ENCODE measurements at regions not wholly inside any gene's neighbourhood (a gene's known extent, or its start where the extent isn't known, plus 50 kb on each side); places are given as distances from the start of the nearest gene placed in this dataset.

GRCh38 chr3:157794771-157795170 lies 291.6 kb upstream of the VEPH1 start:
- DNase-seq: no peak

- no peak for DNase-seq
Measured at GRCh38 chr3:157793745-157794144, 290.5 kb upstream of the VEPH1 start.

GRCh38 chr3:157789162-157789561 lies 285.9 kb upstream of the VEPH1 start:
- no peak for DNase-seq

DNA sequence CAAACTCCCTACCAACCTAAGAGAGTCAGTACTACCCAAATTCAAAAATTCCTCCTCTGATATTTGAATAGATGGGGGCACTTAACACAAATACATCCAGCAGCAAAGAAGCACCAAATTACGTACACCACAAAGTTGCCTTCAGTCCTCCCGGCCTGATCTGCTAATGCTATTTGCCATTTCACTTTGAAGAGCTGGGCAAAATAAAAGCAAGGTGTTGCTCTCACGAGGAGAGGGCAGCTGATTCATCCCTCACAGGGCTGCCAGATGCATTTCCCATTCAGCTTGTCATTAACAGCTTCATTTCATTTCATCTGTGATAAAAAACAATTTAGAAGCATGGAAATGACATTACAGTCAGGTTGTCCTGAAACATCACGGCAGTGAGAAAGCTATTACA lies 283.4 kb upstream of the VEPH1 start:
- DNase-seq: no peak

- DNase-seq: no peak
Measured at GRCh38 chr3:157786211-157786610, 283.0 kb upstream of the VEPH1 start.

DNA sequence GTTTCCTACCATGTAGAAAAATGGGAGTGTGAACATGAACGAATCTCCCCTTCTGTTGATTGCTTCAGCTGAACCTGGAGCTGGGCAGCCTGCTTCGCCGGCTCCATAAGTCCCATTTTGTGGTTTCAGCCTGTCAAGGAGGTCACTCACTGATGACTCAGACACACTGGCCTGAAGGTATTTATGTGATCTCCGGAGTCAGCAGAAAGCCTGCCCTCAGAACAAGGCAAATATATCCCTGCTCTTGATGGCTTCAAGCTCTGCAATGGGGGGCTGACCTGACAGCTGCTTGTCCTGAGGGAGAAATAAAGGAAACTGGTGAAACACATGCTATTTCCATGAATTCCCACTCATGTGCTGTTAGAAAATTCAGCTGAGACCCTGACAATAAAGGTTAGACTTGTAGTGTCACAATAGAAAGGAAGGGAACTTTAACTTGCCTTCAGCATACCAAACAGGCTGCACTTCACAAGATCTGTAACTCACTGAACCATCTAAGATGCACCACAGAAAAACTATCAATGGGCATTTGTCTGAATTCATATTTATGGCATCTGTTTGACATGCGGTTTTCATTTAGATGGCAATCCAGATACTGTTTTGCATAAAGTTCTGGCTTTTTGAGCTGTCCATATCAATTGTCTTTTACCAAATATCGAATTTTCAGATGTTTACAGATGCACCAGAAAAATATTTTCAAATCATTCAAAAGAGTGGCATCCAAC lies 282.0 kb upstream of the VEPH1 start:
- no peak for DNase-seq

DNA sequence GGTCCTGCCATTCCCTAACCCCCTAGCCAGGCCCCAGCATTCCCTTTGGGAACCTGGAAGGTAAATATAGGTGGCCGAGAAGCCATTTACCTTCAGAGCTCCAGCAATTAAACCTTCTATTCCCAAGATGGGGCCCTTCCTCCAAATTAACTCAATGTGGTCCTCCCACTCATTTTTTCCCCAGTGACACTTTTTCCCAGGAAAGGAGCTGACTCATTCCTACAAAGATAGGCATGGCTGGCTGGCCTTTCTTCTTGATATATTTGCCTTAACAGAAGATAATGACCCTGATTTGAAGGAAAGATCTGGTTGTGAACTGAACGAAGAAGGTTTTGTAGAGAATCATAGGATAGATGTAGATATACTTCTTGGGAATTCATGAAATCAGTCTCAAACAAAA lies 279.0 kb upstream of the VEPH1 start:
- DNase-seq: no peak

GRCh38 chr3:157776861-157777260 lies 273.6 kb upstream of the VEPH1 start:
- DNase-seq: no peak

DNA sequence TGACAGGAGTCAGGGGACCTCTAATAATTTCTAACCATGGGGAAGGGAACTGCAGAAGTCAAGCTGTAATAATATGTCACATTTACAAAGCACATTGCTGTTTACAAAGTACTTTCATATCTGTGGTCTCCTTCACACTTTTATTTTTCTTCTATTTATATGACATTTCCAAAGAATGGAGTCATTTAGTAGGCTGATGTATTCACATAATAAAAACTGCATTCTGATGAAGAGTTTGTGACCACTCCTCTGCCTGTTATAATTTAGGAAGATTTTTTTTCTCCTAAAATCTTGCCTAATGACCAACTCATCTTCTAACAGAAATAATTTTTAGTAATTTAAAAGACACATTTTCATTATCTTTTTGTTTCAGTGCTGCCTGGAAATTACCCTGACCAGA lies 272.2 kb upstream of the VEPH1 start:
- no peak for DNase-seq

GRCh38 chr3:157769378-157769777 lies 266.2 kb upstream of the VEPH1 start:
- DNase-seq: no peak

DNA sequence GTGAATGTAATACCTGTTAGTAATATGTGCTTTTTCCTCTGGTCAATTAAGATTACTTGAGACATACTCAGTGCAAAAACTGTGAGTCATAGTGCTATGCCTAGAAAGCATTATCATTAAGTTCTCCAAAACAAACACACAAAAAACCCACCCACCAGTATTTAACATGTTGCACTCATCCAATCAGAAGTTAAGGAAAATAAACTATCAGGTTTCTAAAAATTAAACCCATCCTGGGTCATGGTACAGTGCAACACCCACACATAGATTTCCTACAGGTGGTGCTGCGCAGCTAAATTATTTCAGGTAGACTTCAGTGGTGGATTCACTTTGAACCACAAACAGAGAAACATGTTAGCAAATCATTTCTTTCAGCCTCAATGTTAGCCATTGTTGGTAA lies 264.4 kb upstream of the VEPH1 start:
- no peak for DNase-seq

DNA sequence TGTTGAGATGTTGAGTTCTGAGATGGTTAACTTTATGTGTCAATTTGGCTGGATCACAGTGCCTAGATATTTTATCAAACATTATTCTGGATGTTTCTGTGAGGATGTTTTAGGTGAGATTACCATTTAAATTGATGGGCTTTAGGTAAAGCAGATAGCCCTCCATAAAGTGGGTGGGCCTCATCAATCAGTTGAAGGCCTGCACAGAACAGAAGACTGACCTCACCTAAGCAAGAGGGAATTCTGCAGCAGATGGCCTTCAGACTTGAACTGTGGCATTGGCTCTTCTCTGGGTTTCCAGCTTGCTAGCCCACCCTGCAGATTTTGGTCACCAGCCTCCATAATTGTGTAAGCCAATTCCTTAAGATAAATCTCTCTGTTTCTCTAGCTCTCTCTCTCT lies 260.4 kb upstream of the VEPH1 start:
- DNase-seq: no peak

GRCh38 chr3:157759311-157759710 lies 256.1 kb upstream of the VEPH1 start:
- no peak for DNase-seq

- no peak for DNase-seq
Measured at GRCh38 chr3:157755233-157755632, 252.0 kb upstream of the VEPH1 start.

DNA sequence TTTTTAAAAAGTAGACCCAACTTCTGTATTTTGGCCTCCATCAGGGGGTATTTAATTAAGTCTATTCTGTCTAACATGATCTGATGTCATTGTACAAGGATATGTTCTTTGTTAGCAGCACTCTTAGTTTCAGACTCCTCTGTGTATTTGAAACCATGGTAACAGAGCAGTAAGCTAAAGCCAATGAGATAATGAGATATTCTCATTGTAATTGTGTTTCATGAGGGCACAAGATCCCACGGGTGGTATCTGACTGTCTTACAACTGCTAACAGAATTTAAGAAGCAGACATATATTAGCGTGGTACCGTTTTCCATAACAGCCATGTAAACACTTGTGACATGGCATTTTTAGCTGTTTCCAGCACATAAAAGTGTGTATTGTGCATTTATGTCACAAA lies 251.2 kb upstream of the VEPH1 start:
- no peak for DNase-seq

- no peak for DNase-seq
Measured at GRCh38 chr3:157753787-157754136, 250.5 kb upstream of the VEPH1 start.

DNA sequence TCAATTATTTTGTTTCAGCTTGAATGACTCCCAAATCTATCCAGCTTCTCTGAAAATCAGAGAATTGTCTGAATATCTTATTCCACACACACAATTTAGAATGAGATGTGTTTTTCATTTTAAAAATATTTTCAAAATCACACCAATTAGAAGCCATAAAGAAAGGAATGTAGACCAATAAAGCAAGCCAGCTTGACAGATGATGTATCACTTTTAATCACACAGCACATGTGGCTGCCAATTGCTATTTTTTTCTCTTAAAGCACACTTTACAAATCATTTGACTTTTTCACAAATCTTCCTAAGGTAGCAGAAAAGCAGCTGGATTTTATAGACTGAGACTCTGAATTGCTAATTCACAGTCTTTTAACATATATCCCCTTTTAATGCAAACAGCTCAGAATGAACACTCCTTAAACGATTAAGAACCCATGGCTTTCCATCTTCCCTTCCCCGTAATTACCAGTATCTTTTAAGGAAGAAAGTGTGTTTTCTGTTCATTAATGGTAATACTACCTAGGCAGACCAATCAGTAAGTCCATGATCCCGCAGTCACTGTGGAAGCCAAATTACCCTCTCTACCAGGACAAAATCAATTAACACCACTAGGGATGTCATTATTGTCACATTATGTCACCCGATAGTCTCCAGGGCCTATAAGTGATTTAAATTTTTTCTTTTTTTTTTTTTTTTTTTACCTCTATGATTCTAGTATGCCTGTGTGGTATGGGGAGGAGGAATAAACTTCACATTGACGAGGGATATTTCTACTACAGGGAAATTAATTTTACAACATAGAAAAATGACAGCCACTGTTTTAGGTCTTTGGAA lies 250.0 kb upstream of the VEPH1 start:
- no peak for DNase-seq

DNA sequence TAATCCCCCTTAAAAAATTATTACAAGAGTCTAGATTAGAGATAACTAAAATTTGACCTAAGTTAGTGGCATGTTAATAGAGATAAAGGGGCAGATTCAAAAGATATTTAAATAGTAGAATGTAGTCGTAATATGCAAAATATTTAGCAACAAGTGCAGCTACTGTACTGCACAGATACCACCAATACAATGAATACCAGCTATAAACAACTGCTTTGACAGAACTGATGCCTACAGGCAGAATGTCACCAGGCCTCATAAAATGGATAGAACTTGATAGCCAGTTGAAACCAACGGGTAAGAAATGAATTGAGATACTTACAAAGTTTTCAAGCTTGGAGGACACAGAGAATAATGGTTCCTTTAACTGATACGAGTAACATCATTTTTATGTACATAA lies 249.3 kb upstream of the VEPH1 start:
- no peak for DNase-seq

- no peak for DNase-seq
Measured at GRCh38 chr3:157751386-157751785, 248.2 kb upstream of the VEPH1 start.

GRCh38 chr3:157746391-157746790 lies 243.2 kb upstream of the VEPH1 start:
- no peak for DNase-seq

DNA sequence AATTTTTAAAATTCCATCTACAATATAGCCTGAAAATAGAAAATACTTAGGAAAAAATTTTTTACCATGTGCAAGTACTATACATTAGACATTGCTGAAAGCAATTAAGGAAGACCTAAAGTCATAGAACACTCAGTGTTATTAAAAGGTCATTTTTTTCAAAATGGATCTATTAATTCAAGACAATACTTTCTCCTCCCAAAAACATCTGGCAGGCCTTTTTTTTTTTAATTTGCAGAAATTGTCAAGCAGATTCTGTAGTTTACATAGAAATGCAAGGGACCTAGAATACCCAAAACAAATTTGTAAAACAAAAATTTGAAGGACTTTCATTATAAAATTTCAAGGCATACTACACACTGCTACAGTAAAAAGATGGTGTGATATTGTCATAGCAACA lies 238.4 kb upstream of the VEPH1 start:
- no peak for DNase-seq

GRCh38 chr3:157738441-157738840 lies 235.2 kb upstream of the VEPH1 start:
- no peak for DNase-seq

DNA sequence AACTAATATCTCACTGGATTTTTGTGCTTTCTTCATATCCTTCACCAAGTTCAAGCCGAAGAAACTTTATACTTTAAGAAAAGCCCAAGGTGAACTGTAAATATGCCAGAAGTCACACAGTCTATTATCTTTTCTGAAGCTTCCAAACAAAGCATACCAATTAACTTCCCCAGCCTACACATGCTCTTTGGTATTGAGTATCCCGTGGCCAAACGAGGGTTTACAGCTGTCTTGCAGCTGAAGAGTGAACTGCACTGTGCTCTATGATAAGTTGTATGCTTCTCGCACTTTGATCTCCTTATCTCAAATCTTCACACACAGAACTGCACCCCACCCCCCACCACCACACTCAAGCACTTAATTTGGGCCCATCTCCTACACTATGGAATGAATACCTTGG lies 215.6 kb upstream of the VEPH1 start:
- no peak for DNase-seq

DNA sequence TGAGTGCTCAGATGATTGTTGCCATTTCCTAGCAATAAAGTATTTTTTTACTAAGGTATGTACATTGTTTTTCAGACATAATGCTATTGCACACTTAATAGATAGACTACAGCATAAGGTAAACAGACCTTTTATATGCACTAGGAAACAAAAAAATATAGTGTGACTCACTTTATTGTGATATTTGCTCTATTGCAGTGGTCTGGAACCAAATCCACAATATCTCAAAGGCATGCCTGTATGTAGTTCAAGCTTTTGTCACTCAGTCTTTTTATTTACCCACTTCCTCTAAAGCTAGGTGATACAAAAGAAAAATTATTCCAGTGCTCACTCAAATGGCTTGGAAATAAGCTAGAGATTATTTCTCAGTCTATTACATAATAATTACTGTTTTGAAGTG lies 209.9 kb upstream of the VEPH1 start:
- DNase-seq: no peak

- no peak for DNase-seq
Measured at GRCh38 chr3:157705258-157705657, 202.0 kb upstream of the VEPH1 start.
